CD4-positive, alpha-beta T cell treated with Interleukin-4 for 4 hours (primary cell): ENCODE measurements at regions not wholly inside any gene's neighbourhood (a gene's known extent, or its start where the extent isn't known, plus 50 kb on each side); places are given as distances from the start of the nearest gene placed in this dataset.
"Not testable (repeated sequence)": the region's sequence is repeated elsewhere in the genome, so short reads cannot be mapped to it uniquely, and the experiment has no call there.

Source experiments
- DNase-seq: peaks from one replicate; pipeline ENCODE4 v3.0.0-alpha.2; 2020

DNA sequence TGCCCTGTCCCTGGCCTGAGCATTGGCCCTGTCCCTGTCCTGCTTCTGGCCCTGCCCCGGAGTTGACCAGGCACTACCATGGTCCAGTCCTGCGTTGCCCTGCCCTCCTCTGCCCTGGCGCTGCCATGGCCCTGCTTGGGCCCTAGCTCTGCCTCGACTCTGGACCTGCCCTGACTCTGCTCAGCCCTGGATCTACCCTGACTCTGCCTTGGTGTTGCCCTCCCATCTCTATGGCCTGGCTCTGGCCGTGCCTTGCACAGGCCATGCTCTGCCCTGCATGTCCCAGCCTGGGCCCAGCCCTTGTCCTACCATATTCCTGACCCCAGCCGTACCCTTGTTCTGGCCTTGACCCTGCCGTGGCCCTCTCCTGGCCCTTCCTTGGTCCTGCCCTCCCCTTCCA, 235.7 kb downstream of the GOLGA6L6 start:
- DNase-seq, result not testable (repeated sequence)

DNA sequence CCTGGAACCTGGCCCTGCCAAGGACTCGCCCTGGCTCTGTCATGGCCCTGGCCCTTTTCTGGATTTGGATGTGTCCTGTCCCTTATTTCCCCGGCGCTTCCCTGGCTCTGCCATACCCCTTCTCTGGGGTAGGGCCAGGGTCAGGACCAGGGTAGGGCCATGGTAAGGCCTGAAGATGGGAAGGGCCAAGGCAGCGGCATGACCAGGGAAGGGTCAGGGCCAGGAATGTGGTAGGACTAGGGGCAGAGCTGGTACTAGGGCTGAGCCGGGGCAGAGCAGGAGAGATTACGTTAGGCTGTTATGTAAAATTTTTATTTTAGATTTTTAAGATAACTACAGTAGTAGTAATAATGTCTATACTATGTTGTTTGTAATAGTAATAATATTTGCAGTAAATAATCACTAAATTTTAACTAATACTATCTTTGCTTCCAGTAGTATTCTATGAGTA, 236.6 kb downstream of the GOLGA6L6 start:
- not testable (repeated sequence) for DNase-seq

DNA sequence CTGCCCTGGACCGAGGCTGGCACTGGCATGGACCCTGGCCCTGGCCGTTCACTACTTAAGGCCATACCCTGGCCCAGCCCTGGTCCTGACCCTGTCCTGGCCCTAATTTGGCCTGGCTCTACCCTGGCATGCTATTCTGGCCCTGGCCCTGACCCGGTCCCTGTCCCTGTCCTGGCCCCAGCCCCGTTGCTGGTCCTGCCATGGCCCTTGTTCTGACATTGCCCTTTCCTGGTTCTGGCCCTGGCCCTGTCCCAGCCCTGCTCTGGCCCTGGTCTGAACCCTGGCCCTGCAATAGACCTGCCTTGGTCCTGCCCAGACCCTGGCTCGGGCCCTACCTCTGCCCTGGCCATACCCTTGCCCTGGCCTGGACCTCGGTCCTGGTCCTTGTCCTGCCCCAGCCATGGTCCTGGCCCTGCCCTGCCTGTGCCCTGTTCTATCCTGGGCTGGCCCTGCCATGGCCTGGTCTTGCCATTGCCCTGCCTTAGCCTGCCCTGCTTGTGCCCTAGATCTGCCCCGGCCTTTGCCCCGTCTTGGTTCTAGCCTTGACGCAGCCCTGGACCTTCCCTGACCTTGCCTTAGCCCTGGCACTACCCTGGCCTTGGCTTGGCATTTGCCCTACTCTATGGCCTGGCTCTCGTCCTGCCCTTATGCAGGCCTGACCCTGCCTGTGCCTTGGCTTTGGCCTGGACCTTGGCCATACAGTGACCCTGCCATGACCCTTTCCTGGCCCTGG, 237.2 kb downstream of the GOLGA6L6 start:
- not testable (repeated sequence) for DNase-seq

GRCh38 chr15:20303248-20304171, 238.1 kb downstream of the GOLGA6L6 start:
- DNase-seq, result not testable (repeated sequence)

GRCh38 chr15:20302141-20303069, 239.2 kb downstream of the GOLGA6L6 start:
- not testable (repeated sequence) for DNase-seq

DNA sequence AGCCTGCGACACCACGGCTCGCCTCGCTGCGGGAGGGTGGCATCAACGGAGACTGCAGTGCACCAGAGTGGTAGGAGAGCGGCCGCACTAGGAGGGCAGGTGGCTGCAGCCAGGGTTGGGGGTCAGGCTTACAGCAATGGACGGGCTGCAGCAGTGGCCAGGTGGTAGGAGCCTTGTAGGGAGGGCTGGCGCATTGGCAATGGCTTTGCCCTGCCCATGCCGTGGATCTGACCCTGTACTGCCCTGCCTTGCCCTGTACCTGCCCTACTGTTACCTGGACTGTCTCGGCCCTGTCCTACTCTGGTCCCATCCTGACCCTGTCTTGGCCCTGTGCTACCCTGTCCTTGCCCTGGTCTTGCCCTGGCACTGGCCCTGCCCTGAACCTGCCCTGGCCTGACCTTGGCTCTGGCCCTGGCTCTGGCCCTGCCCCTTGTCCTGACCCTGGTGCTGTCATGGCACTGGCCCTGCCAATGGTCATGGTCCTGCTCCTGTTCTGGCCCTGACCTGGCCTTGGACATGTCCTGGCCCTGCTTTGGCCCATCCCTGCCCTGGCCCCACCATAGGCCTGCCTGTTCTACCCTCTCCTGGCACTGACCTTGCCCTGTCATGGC, 240.0 kb downstream of the GOLGA6L6 start:
- DNase-seq, result not testable (repeated sequence)

- DNase-seq, result not testable (repeated sequence)
Observed at GRCh38 chr15:20301041-20301390, 240.6 kb downstream of the GOLGA6L6 start.

DNA sequence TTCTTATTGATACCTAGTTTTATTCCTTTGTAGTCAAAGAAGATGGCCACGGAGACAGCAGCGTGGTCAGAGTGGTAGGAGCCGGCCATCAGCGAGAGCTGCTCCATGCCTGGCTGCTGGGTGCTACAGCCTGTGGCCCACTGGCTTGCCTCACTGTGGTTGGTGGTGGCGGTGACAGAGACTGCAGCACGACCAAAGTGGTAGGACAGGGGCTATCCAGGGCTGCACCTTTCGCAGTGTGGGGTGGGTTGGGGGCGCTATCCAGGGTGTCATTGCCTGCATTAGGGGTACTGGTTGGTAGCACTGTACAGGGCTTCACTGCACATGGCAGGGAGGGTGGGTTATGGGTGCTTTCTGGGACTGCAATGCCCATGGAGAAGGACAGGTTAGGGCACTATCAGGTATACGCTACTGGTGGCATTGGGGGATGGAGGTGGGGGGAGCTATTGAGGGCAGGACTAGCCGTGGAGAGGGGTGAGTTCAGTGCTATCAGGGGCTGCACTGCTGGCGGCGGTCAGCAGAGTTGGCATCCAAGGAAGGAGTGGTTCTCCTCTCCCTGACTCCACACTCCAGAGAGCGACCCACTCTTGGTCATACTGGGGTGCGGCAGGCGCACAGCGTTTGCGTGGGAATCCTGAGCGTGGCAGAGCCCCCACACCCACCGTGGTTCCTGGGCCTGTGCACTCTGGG, 241.1 kb downstream of the GOLGA6L6 start:
- not testable (repeated sequence) for DNase-seq

DNA sequence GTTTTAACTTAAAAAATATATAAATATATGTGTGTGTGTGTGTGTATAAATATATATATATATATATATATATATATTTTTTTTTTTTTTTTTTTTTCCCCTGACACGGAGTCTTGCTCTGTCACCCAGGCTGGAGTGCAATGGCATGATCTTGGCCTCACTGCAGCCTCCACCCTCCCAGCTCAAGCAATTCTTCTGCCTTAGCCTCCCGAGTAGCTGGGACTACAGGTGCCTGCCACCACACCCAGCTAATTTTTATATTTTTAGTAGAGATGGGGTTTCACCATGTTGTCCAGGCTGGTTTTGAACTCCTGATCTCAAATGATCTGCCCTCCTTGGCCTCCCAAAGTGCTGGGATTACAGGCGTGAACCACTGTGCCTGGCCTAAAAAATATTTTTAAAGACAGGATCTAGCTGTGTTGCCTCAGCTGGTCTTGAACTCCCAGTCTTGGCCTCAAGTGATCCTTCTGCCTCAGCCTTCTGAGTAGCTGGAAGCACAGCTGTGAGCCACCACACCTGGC, 243.9 kb downstream of the GOLGA6L6 start:
- not testable (repeated sequence) for DNase-seq

GRCh38 chr15:20296261-20296660, 245.3 kb downstream of the GOLGA6L6 start:
- not testable (repeated sequence) for DNase-seq

DNA sequence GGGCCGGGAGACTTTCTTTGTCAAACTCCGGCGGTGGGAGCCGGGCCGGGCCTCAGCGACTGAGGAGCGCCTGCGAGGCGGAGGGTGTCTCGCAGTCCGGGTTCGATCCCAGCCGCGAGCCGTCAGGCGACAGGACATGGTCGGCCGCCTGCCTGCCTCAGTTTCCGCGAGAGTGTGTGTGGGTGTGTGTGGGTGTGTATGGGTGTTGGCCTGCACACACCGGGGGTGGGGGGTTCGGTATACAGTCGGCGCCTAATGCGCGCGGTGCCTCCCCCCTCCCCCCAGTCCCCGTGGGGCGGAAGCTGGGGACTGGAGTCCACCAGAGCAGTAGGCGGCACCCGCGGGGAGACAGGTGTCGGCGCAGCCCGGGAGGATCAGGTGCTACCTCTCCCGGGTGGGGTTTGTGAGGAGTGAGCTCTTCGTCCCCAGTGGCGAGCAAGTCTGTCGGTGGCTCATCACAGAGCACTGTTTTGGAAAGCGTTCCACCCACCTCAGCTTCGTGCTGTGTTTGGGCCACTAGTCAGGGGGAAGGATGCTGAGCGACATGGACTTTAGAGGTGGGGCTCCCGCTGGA, 246.3 kb downstream of the GOLGA6L6 start:
- DNase-seq, result no peak

GRCh38 chr15:20294651-20295237, 246.9 kb downstream of the GOLGA6L6 start:
- DNase-seq, result no peak

DNA sequence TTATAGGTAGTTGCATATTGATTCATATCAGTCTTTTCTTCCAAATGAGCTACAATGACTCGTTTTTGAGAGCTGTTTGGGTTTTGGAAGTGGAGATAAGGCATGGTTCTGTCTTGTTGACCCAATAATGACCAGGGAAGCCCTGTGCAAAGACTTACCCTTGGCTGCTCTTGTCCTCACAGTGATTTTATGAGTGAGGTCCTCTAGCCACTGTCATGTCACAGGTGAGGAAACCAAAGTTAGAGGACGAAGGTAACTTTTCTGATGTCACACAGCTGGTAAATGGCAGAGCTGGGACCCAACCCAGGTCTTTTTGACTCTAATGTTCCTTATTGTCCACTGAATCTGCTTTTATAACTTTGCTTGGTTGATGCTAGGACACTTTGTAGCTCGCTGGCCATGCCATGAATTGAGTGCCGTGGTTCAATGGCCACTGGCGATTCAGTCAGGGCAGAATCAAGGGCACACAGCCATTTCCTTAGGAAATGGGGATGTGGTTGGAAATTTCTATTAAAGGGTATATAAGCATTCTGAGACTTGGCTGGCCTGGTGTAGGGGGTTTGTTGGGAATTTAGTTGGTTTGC, 249.1 kb downstream of the GOLGA6L6 start:
- DNase-seq, result not testable (repeated sequence)

- not testable (repeated sequence) for DNase-seq
Observed at GRCh38 chr15:20291616-20292015, 250.0 kb downstream of the GOLGA6L6 start.

DNA sequence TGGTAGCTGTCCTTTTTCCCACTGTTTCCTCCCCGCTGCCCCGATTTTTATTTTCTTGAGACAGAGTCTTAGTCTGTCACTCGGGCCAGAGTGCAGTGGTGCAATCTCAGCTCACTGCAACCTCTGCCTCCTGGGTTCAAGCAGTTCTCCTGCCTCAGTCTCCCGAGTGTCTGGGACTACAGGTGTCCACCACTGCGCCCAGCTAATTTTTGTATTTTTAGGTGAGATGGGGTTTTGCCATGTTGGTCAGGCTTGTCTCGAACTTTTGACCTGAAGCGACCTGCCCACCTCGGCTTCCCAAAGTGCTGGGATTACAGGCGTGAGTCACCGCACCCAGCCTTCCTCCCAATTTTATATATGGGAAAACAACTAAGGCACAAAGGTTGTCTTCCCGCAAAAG, 251.0 kb downstream of the GOLGA6L6 start:
- DNase-seq, result not testable (repeated sequence)

- not testable (repeated sequence) for DNase-seq
Observed at GRCh38 chr15:20289538-20290103, 252.0 kb downstream of the GOLGA6L6 start.

DNA sequence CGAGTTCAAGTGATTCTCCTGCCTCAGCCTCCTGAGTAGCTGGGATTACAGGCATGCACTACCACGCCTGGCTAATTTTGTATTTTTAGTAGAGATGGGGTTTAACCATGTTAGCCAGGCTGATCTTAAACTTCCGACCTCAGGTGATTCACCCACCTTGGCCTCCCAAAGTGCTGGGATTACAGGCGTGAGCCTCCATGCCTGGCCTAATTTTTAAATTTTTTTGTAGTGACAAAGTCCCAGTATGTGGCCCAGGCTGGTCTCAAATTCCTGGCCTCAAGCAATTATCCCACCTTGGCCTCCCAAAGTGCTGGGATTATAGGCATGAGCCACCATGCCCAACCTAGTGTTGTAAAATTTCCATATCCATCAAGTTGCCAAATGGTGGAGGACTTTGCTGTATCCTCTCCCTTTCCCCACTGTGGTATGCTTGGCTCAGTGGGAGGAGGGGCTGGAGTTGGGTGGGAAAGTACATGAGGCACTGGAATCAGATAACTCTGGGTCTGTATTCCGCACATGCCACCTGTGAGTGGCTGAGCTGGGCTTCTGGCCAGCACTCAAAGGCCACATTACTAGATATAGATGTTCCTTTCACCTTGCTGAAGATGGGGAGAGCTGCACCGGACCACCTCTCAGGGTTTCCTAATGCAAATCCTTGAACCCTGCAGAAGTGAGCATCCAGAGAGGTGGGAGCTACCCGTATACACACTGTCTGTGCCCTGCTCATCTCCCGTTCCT, 252.6 kb downstream of the GOLGA6L6 start:
- not testable (repeated sequence) for DNase-seq

- not testable (repeated sequence) for DNase-seq
Observed at GRCh38 chr15:20286559-20286958, 255.0 kb downstream of the GOLGA6L6 start.
